Fibroblast of skin of left biceps (primary cell): ENCODE measurements at regions not wholly inside any gene's neighbourhood (a gene's known extent, or its start where the extent isn't known, plus 50 kb on each side); places are given as distances from the start of the nearest gene placed in this dataset.

Experiments
- DNase-seq, 2 experiments: peaks; one replicate each; pipeline ENCODE4 v3.0.0-alpha.2; 2013; ENCODE audit warnings: low read depth in 2 of 2

- no peak for DNase-seq
Measured at GRCh38 chr12:30437616-30438015, 258.1 kb downstream of the IPO8 start.

- no peak for DNase-seq
Measured at GRCh38 chr12:30437044-30437443, 258.6 kb downstream of the IPO8 start.

- DNase-seq, result no peak
Measured at GRCh38 chr12:30428098-30428497, 267.6 kb downstream of the IPO8 start.

- DNase-seq, result no peak
Measured at GRCh38 chr12:30427555-30427954, 268.1 kb downstream of the IPO8 start.

- no peak for DNase-seq
Measured at GRCh38 chr12:30425445-30425844, 270.2 kb downstream of the IPO8 start.

- DNase-seq, result no peak
Measured at GRCh38 chr12:30423330-30423729, 272.3 kb downstream of the IPO8 start.

- DNase-seq, result no peak
Measured at GRCh38 chr12:30422844-30423243, 272.8 kb downstream of the IPO8 start.

GRCh38 chr12:30420561-30420960, 275.1 kb downstream of the IPO8 start:
- DNase-seq, result no peak

- peak; percentile 85 for DNase-seq
Measured at GRCh38 chr12:30417697-30418231, 277.9 kb downstream of the IPO8 start.

- no peak for DNase-seq
Measured at GRCh38 chr12:30416631-30417030, 279.0 kb downstream of the IPO8 start.

- no peak for DNase-seq
Measured at GRCh38 chr12:30415777-30416176, 279.9 kb downstream of the IPO8 start.

- DNase-seq, result no peak
Measured at GRCh38 chr12:30414507-30414906, 281.2 kb downstream of the IPO8 start.

GRCh38 chr12:30400349-30400748, 295.3 kb downstream of the IPO8 start:
- no peak for DNase-seq

GRCh38 chr12:30399859-30400258, 295.8 kb downstream of the IPO8 start:
- no peak for DNase-seq

- DNase-seq, result no peak
Measured at GRCh38 chr12:30396576-30396975, 299.1 kb downstream of the IPO8 start.

GRCh38 chr12:30395190-30395589, 300.5 kb downstream of the IPO8 start:
- DNase-seq, result no peak

- DNase-seq, result no peak
Measured at GRCh38 chr12:30391766-30392366, 303.8 kb downstream of the IPO8 start.

- DNase-seq, result no peak
Measured at GRCh38 chr12:30385706-30386105, 310.0 kb downstream of the IPO8 start.

GRCh38 chr12:30384976-30385375, 310.7 kb downstream of the IPO8 start:
- no peak for DNase-seq

- DNase-seq, result no peak
Measured at GRCh38 chr12:30378307-30378706, 317.4 kb downstream of the IPO8 start.

GRCh38 chr12:30364822-30365221, 330.8 kb downstream of the IPO8 start:
- DNase-seq, result no peak

- DNase-seq, result no peak
Measured at GRCh38 chr12:30361145-30361544, 334.5 kb downstream of the IPO8 start.

- no peak for DNase-seq
Measured at GRCh38 chr12:30358671-30359070, 337.0 kb downstream of the IPO8 start.
